Body of pancreas (tissue), 4 donors: ENCODE measurements at regions not wholly inside any gene's neighbourhood (a gene's known extent, or its start where the extent isn't known, plus 50 kb on each side); places are given as distances from the start of the nearest gene placed in this dataset.

Experiments
- POLR2A ChIP-seq, 3 donors: fragments of 450-650 bp; IDR thresholded peaks; one replicate each; pipeline ENCODE4 v1.6.1; 2016; ENCODE audit warnings: antibody characterized with exemption in 3 of 3, mild to moderate bottlenecking in 2 of 3
- TF ChIP-seq, protein P1 (sequence below), 7 experiments: fragments of 450-650 bp in 4 of 7; fragments of 200-600 bp in 3 of 7; sonication (generic) in 3 of 7; IDR thresholded peaks; one replicate each; pipeline ENCODE4 v1.5.1; 2016 to 2019; ENCODE audit warnings: antibody characterized with exemption in 7 of 7

DNA sequence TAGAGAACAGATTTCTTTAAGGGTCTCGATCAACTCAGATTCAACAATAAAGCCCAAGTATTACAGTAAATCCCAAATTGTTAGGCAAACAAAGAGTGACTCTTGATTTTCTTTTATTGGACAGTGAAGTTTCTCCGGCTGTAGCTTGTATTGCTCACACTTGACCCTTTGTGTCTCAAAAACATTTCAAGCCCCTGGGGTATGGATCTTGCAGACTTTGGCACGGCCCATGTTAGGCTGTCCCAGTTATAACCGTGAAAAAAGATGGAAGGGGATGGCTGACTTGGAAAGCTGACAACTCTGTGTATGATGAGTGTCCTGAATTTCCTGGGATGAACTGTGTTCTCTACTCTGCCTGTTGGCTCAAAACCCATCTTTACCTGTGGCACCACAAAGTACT lies 356.1 kb downstream of the SLITRK2 start:
- TF ChIP-seq, protein P1, sequence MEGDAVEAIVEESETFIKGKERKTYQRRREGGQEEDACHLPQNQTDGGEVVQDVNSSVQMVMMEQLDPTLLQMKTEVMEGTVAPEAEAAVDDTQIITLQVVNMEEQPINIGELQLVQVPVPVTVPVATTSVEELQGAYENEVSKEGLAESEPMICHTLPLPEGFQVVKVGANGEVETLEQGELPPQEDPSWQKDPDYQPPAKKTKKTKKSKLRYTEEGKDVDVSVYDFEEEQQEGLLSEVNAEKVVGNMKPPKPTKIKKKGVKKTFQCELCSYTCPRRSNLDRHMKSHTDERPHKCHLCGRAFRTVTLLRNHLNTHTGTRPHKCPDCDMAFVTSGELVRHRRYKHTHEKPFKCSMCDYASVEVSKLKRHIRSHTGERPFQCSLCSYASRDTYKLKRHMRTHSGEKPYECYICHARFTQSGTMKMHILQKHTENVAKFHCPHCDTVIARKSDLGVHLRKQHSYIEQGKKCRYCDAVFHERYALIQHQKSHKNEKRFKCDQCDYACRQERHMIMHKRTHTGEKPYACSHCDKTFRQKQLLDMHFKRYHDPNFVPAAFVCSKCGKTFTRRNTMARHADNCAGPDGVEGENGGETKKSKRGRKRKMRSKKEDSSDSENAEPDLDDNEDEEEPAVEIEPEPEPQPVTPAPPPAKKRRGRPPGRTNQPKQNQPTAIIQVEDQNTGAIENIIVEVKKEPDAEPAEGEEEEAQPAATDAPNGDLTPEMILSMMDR (IDR thresholded peaks at IDR 0.05): no peak
- no peak for TF ChIP-seq POLR2A (IDR thresholded peaks at IDR 0.05)
